Lower leg skin (tissue), 3 donors: ENCODE measurements at regions not wholly inside any gene's neighbourhood (a gene's known extent, or its start where the extent isn't known, plus 50 kb on each side); places are given as distances from the start of the nearest gene placed in this dataset.

Experiments used
- POLR2A ChIP-seq, 2 donors: fragments of 450-650 bp; IDR thresholded peaks; one replicate each; pipeline ENCODE4 v1.6.1; 2016 to 2017; ENCODE audit warnings: antibody characterized with exemption in 2 of 2, mild to moderate bottlenecking in 1 of 2, moderate library complexity in 1 of 2
- TF ChIP-seq, protein P1 (sequence below), 3 donors: fragments of 450-650 bp; IDR thresholded peaks; one replicate each; pipeline ENCODE4 v1.5.1; 2016; ENCODE audit warnings: antibody characterized with exemption in 3 of 3, mild to moderate bottlenecking in 3 of 3, moderate library complexity in 2 of 3

DNA sequence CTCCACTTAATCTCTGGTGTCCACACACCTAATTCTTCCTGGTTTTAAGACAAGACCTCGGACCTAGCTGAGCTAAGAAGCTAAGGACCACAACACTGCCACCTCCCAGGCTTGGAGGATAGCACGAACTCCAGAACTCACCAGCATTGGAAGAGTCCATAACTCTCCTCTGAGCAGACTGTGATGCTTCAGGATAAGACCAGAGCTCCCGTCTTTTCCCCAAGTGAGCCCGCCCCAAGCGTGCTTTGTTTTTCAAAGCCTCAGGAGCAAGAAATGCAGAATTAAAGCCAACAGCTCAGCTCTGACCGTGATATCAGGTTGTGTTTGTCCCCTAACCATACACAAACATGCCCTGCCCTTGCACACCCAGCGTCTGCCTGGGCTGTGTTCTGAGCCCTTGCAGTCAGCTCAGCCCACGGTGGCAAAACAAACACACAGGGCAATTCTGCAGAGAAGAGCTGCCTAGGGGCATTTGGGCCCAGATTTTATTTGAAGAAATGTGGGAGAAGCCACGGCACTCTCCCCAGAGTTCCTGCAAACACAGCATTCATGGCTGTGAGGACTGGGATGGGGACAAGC is 145.4 kb downstream of the WDR11 start:
- TF ChIP-seq, protein P1, sequence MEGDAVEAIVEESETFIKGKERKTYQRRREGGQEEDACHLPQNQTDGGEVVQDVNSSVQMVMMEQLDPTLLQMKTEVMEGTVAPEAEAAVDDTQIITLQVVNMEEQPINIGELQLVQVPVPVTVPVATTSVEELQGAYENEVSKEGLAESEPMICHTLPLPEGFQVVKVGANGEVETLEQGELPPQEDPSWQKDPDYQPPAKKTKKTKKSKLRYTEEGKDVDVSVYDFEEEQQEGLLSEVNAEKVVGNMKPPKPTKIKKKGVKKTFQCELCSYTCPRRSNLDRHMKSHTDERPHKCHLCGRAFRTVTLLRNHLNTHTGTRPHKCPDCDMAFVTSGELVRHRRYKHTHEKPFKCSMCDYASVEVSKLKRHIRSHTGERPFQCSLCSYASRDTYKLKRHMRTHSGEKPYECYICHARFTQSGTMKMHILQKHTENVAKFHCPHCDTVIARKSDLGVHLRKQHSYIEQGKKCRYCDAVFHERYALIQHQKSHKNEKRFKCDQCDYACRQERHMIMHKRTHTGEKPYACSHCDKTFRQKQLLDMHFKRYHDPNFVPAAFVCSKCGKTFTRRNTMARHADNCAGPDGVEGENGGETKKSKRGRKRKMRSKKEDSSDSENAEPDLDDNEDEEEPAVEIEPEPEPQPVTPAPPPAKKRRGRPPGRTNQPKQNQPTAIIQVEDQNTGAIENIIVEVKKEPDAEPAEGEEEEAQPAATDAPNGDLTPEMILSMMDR (IDR thresholded peaks at IDR 0.05), result no peak
- TF ChIP-seq POLR2A (IDR thresholded peaks at IDR 0.05), result no peak
